NCI-H1436 treated with DMSO at 0.1 percent for 48 hours (cell line): ENCODE measurements at regions not wholly inside any gene's neighbourhood (a gene's known extent, or its start where the extent isn't known, plus 50 kb on each side); places are given as distances from the start of the nearest gene placed in this dataset.
"Not testable (repeated sequence)": the region's sequence is repeated elsewhere in the genome, so short reads cannot be mapped to it uniquely, and the experiment has no call there.

Experiments
- DNase-seq: peaks from one replicate; lab custom pipeline; 2025; lab: John Stamatoyannopoulos, UW

- DNase-seq = no peak
Observed at GRCh38 chr2:21332993-21333625, 209.3 kb downstream of the TDRD15 start.

GRCh38 chr2:21333684-21334083 lies 209.9 kb downstream of the TDRD15 start:
- no peak for DNase-seq

GRCh38 chr2:21346984-21347383 lies 223.2 kb downstream of the TDRD15 start:
- DNase-seq = no peak

GRCh38 chr2:21353879-21354679 lies 230.3 kb downstream of the TDRD15 start:
- DNase-seq = no peak

- no peak for DNase-seq
Observed at GRCh38 chr2:21356086-21356856, 232.5 kb downstream of the TDRD15 start.

GRCh38 chr2:21356857-21357255 lies 233.1 kb downstream of the TDRD15 start:
- no peak for DNase-seq

GRCh38 chr2:21358976-21359375 lies 235.2 kb downstream of the TDRD15 start:
- no peak for DNase-seq

GRCh38 chr2:21361384-21361783 lies 237.6 kb downstream of the TDRD15 start:
- no peak for DNase-seq

GRCh38 chr2:21361957-21362486 lies 238.3 kb downstream of the TDRD15 start:
- DNase-seq = no peak

GRCh38 chr2:21363364-21363763 lies 239.6 kb downstream of the TDRD15 start:
- no peak for DNase-seq

GRCh38 chr2:21367421-21367820 lies 243.7 kb downstream of the TDRD15 start:
- no peak for DNase-seq

- DNase-seq = no peak
Observed at GRCh38 chr2:21369787-21370186, 246.0 kb downstream of the TDRD15 start.

- no peak for DNase-seq
Observed at GRCh38 chr2:21371499-21372003, 247.8 kb downstream of the TDRD15 start.

- DNase-seq = no peak
Observed at GRCh38 chr2:21372654-21373053, 248.9 kb downstream of the TDRD15 start.

- DNase-seq = no peak
Observed at GRCh38 chr2:21376864-21377263, 253.1 kb downstream of the TDRD15 start.

- no peak for DNase-seq
Observed at GRCh38 chr2:21379140-21379539, 255.4 kb downstream of the TDRD15 start.

- DNase-seq = not testable (repeated sequence)
Observed at GRCh38 chr2:21379668-21380067, 255.9 kb downstream of the TDRD15 start.

- DNase-seq = no peak
Observed at GRCh38 chr2:21381421-21381820, 257.7 kb downstream of the TDRD15 start.

GRCh38 chr2:21382701-21383520 lies 259.1 kb downstream of the TDRD15 start:
- DNase-seq = no peak

GRCh38 chr2:21386666-21387065 lies 262.9 kb downstream of the TDRD15 start:
- no peak for DNase-seq

GRCh38 chr2:21392649-21393048 lies 268.9 kb downstream of the TDRD15 start:
- no peak for DNase-seq
